OCI-LY1 (cell line): ENCODE measurements at regions not wholly inside any gene's neighbourhood (a gene's known extent, or its start where the extent isn't known, plus 50 kb on each side); places are given as distances from the start of the nearest gene placed in this dataset.

Source experiments
- CTCF ChIP-seq: fragments of 200-600 bp; sonication (generic), shearing (Covaris generic); IDR thresholded peaks from 2 replicates; pipeline ENCODE4 v1.5.1; 2017; ENCODE audit warnings: mild to moderate bottlenecking, antibody characterized with exemption, low read length, moderate library complexity, mixed read lengths
- EZH2 ChIP-seq: fragments of 200-600 bp; sonication (generic), shearing (Covaris generic); IDR thresholded peaks from 2 replicates; pipeline ENCODE4 v1.8.0; 2017; ENCODE audit warnings: borderline replicate concordance, mixed run types, mild to moderate bottlenecking, antibody characterized with exemption, low read length, moderate library complexity, mixed read lengths

- TF ChIP-seq CTCF (no peak), EZH2 (no peak)
Measured at GRCh38 chr11:112630496-112630895, 330.7 kb upstream of the NCAM1 start.
